Mucosa of rectum (tissue), 2 donors: ENCODE measurements at regions not wholly inside any gene's neighbourhood (a gene's known extent, or its start where the extent isn't known, plus 50 kb on each side); places are given as distances from the start of the nearest gene placed in this dataset.

Source experiments
- H3K27ac ChIP-seq, 2 donors: one replicate each; pipeline ENCODE4 v1.7.0; 2013; ENCODE audit warnings: inconsistent platforms in 2 of 2, low read depth in 2 of 2, low read length in 2 of 2
- H3K27me3 ChIP-seq, 2 donors: one replicate each; pipeline ENCODE4 v1.7.0; 2013; ENCODE audit warnings: low read length in 2 of 2; ENCODE audit not compliant: control insufficient read depth in 2 of 2, insufficient read depth in 2 of 2
- H3K36me3 ChIP-seq, 2 donors: one replicate each; pipeline ENCODE4 v1.7.0; 2013; ENCODE audit warnings: low read length in 2 of 2; ENCODE audit not compliant: control insufficient read depth in 2 of 2, insufficient read depth in 2 of 2
- H3K4me1 ChIP-seq, 2 donors: one replicate each; pipeline ENCODE4 v1.7.0; 2013; ENCODE audit warnings: low read length in 2 of 2, mild to moderate bottlenecking in 1 of 2; ENCODE audit not compliant: control insufficient read depth in 2 of 2, insufficient read depth in 2 of 2
- H3K4me3 ChIP-seq, 2 donors: one replicate each; pipeline ENCODE4 v1.7.0; 2013; ENCODE audit warnings: low read length in 2 of 2
- H3K9ac ChIP-seq, 2 donors: one replicate each; pipeline ENCODE4 v1.7.0; 2013; ENCODE audit warnings: low read length in 2 of 2, low read depth in 1 of 2, mild to moderate bottlenecking in 1 of 2
- H3K9me3 ChIP-seq, 2 donors: one replicate each; pipeline ENCODE4 v1.7.0; 2013; ENCODE audit warnings: low read length in 2 of 2; ENCODE audit not compliant: control insufficient read depth in 2 of 2
- donor health status: healthy.
- donor health status: Normal muscosa, but diverticular disease.

GRCh38 chr5:6910950-6911349 lies 197.7 kb downstream of the TENT4A start:
- H3K4me1 ChIP-seq = no peaks in the 10 kb centered on the region
- H3K4me3 ChIP-seq = no peak overlapping the region
- no peak overlapping the region for H3K9ac ChIP-seq
- H3K27ac ChIP-seq = no peak overlapping the region
- H3K9me3 ChIP-seq = no peaks in the 10 kb centered on the region
- no peaks in the 10 kb centered on the region for H3K27me3 ChIP-seq
- no peaks in the 10 kb centered on the region for H3K36me3 ChIP-seq

DNA sequence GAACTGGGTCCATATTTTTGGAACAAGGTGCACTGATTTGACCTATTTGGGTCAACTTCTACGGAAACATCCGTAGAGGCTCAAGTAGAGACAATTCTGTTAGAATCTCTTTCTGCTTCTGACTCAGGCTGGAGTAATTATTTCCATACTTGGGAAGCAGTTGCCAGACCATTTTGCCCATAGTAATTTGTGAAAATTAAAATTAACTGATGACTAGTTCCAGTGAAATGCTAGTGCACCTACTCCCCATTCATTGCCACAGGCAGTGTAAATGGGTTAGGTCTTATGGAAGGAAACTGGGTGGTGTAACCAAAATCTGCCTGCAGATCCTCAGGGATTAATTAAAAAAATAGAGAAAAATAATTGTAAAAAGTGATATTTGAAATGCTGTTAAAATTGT lies 201.1 kb downstream of the TENT4A start:
- Histone ChIP-seq H3K27ac (no peak overlapping the region), H3K36me3 (no peaks in the 10 kb centered on the region), H3K9ac (no peak overlapping the region), H3K4me3 (no peak overlapping the region), H3K27me3 (no peaks in the 10 kb centered on the region), H3K4me1 (no peaks in the 10 kb centered on the region), H3K9me3 (no peaks in the 10 kb centered on the region)

DNA sequence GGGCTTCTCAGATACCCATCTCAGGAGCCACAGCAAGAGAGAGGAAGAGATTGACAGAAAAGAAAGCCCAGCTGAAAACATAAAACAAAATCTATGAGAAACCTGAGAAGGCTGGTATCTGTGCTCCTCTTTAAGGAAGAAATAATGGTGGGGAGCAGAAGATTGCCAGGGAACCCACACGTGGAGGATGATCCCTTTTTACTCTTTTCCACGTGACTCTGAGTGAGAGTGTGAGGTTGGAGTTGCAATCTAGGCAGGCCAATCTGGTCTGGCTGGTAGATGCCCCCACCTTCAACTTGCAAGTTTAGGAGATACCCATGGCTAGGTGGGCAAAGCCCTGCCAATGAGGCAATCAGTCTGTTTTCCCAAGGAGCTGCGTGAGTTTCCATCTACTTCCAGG lies 202.3 kb downstream of the TENT4A start:
- H3K9ac ChIP-seq = no peak overlapping the region
- no peaks in the 10 kb centered on the region for H3K27me3 ChIP-seq
- H3K4me3 ChIP-seq = no peak overlapping the region
- no peaks in the 10 kb centered on the region for H3K4me1 ChIP-seq
- no peaks in the 10 kb centered on the region for H3K36me3 ChIP-seq
- no peak overlapping the region for H3K27ac ChIP-seq
- no peaks in the 10 kb centered on the region for H3K9me3 ChIP-seq

DNA sequence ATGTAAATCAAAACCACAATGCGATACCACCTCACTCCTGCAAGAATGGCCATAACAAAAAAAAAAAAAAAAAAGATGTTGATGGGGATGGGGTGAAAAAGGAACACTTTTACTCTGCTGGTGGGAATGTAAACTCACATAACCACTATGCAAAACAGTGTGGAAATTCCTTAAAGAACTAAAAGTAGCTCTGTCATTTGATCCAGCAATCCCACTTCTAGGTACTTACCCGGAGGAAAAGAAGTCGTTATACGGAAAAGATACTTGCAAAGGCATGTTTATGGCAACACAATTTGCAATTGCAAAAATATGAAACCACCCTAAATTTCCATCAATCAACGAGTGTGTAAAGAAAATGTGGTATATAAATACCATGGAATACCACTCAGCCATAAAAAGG lies 205.0 kb downstream of the TENT4A start:
- Histone ChIP-seq H3K4me3 (no peak overlapping the region), H3K27me3 (no peaks in the 10 kb centered on the region), H3K9ac (no peak overlapping the region), H3K4me1 (no peaks in the 10 kb centered on the region), H3K36me3 (no peaks in the 10 kb centered on the region), H3K9me3 (no peaks in the 10 kb centered on the region), H3K27ac (no peak overlapping the region)

DNA sequence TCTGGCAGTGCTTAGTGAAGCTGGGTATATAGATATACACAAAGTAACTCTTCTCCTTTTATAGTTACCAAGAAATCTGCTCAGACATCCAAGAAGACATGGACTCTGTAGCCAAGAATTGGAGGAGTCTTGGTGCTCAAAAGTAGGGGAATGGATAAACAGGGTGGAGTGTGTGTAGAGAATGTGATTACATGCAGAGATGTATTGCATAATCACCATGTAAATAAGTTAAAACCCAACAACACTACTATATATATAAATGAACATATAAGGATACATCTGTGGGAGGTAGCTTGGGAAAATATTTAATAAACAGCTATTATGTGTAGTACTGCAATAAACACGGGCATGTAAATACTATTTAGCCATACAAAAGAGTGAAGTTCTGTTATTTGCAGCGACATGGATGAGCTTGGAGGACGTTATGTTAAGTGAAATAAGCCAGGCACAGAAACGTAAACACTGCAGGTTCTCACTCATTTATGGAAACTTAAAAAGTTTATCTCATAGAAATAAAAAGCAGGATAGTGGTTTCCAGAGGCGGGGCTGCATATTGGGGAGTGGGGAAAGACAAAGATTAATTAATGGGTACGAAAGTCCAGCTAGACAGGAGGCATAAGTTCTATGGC lies 207.5 kb downstream of the TENT4A start:
- no peaks in the 10 kb centered on the region for H3K4me1 ChIP-seq
- H3K27ac ChIP-seq = no peak overlapping the region
- H3K27me3 ChIP-seq = no peaks in the 10 kb centered on the region
- H3K9me3 ChIP-seq = no peaks in the 10 kb centered on the region
- no peak overlapping the region for H3K9ac ChIP-seq
- no peak overlapping the region for H3K4me3 ChIP-seq
- no peaks in the 10 kb centered on the region for H3K36me3 ChIP-seq

GRCh38 chr5:6926491-6927038 lies 213.3 kb downstream of the TENT4A start:
- no peak overlapping the region for H3K9ac ChIP-seq

DNA sequence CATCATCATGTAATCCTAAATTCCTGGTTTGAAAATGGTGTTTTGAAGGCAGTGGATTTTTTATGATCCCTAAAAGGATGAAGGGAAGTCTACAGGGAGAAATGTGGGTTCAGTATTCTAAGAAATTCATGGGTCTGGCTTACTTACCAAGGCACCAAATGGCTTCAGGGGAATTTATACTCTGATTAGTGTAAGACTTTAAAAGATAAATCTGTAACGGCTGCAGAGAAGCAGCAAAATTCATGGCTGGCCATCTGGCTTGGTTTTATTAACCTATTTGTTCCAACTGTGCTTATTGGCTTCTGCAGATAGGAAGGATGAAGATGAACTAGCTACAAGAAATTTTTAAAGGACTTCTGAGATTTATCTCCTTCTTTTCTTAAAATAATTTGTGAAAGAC lies 222.8 kb downstream of the TENT4A start:
- H3K36me3 ChIP-seq = no peaks in the 10 kb centered on the region
- H3K4me1 ChIP-seq = no peaks in the 10 kb centered on the region
- no peaks in the 10 kb centered on the region for H3K27me3 ChIP-seq
- H3K9ac ChIP-seq = no peak overlapping the region
- no peak overlapping the region for H3K4me3 ChIP-seq
- H3K27ac ChIP-seq = no peak overlapping the region
- H3K9me3 ChIP-seq = no peaks in the 10 kb centered on the region

More at GRCh38 chr5:6926491-6927038, 213.3 kb downstream of the TENT4A start:
- Histone ChIP-seq H3K27ac (no peak overlapping the region), H3K9me3 (no peaks in the 10 kb centered on the region), H3K27me3 (no peaks in the 10 kb centered on the region), H3K4me1 (no peaks in the 10 kb centered on the region), H3K36me3 (no peaks in the 10 kb centered on the region), H3K4me3 (no peak overlapping the region)

- Histone ChIP-seq H3K9me3 (no peaks in the 10 kb centered on the region), H3K36me3 (no peaks in the 10 kb centered on the region), H3K27ac (no peak overlapping the region)
Observed at GRCh38 chr5:6937677-6938076, 224.4 kb downstream of the TENT4A start.

DNA sequence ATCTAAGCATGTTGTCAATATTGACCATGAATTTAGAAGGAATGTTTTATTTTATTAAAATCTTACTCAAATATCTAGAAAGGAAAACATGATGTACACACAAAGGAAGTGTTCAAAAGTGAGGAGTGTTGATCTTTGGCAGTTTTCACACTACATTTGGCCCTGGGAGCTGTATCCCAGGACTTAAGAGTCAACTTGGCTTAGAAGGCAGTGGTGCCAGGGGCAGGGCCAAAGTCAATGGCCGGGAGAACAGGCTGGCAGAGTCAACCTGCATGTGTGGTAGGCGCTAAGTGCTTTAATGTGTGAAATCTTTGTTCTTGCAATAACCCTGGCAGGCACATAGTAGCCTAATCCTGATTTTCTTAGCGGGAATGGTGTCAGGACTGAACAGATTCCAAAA lies 228.4 kb downstream of the TENT4A start:
- Histone ChIP-seq H3K4me3 (no peak overlapping the region), H3K9ac (no peak overlapping the region)

More at GRCh38 chr5:6937677-6938076, 224.4 kb downstream of the TENT4A start:
- Histone ChIP-seq H3K4me3 (no peak overlapping the region), H3K27me3 (no peaks in the 10 kb centered on the region), H3K9ac (no peak overlapping the region), H3K4me1 (no peaks in the 10 kb centered on the region)

GRCh38 chr5:6943197-6944112 lies 230.2 kb downstream of the TENT4A start:
- H3K27me3 ChIP-seq = no peaks in the 10 kb centered on the region
- no peaks in the 10 kb centered on the region for H3K4me1 ChIP-seq
- no peaks in the 10 kb centered on the region for H3K9me3 ChIP-seq
- no peaks in the 10 kb centered on the region for H3K36me3 ChIP-seq
- no peak overlapping the region for H3K9ac ChIP-seq
- H3K27ac ChIP-seq = no peak overlapping the region
- no peak overlapping the region for H3K4me3 ChIP-seq

More for the DNA sequence above, 228.4 kb downstream of the TENT4A start:
- Histone ChIP-seq H3K27ac (no peak overlapping the region), H3K4me1 (no peaks in the 10 kb centered on the region), H3K27me3 (no peaks in the 10 kb centered on the region), H3K36me3 (no peaks in the 10 kb centered on the region), H3K9me3 (no peaks in the 10 kb centered on the region)
